ENCODE measurements at regions not wholly inside any gene's neighbourhood (a gene's known extent, or its start where the extent isn't known, plus 50 kb on each side); places are given as distances from the start of the nearest gene placed in this dataset.

- TF ChIP-seq POLR2A (IDR thresholded peaks at IDR 0.05) (no peak), EP300 (IDR thresholded peaks at IDR 0.05) (no peak), POLR2AphosphoS5 (IDR thresholded peaks at IDR 0.05) (no peak)
Observed at GRCh38 chr1:101295209-101295608, 58.4 kb downstream of the S1PR1 start.

Measured in gastroesophageal sphincter (tissue), 2 donors.